Activated CD8-positive, alpha-beta memory T cell treated with anti-CD3 and anti-CD28 coated beads for 24 hours (primary cell): ENCODE measurements at regions not wholly inside any gene's neighbourhood (a gene's known extent, or its start where the extent isn't known, plus 50 kb on each side); places are given as distances from the start of the nearest gene placed in this dataset.

Experiments
- DNase-seq: peaks from one replicate; pipeline ENCODE4 v3.0.0-alpha.2; 2020

DNA sequence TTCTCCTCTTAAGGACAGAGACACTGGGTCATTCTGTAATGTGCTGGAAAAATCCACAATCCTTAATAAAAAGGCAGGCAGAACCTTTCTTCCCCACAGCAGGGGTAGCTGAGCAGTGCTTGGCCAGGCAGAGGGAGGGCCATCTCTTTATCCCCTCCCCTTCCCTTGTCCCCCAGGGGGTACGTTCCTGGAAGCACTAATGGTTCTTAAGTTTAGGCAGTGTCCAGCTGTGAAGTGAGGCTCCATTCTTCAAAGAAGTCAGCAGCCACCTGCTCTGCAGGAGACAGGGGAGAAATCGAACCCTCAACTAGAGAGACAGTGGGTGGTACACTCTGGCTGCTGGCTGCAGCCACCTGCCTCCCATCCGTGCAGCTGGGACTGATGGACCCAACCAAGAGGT is 533.9 kb upstream of the CDH11 start:
- no peak for DNase-seq

DNA sequence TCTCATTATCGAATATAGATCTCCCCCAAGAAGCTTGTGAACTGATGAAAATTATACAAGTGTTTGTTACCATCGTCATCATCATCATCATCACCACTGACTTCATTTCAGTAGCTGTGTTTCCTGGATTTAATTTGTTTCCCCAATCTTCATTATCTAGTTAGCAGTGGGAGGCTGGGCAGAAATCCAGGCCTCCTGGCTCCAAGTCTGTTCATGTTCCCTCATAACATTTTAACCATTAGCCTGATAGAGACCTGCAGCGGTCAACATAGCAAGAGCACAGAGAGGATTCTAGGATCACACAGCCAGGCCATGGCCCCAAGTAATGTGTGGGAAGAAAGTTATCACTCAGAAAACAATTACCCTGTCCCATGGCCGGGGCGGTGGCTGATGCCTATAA is 526.2 kb upstream of the CDH11 start:
- no peak for DNase-seq

DNA sequence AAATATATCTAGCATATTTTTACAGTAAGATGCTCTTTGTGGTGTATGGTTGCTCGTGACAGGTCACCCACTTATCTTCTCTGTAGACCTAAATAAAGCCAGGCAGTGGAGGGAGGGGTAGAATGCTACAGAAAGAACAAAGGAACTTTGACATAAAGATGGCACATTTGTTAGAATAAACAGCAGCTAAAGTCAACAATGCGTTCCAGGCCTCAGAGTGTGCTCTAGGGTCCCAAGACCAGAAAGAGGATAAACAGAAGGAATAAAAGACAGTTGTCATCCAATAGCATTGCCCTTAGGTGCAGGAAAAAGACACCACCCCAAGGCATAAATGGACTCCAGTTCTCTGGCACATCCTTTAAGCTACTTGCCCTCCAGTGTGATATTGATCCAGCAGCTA is 523.0 kb upstream of the CDH11 start:
- DNase-seq: no peak

DNA sequence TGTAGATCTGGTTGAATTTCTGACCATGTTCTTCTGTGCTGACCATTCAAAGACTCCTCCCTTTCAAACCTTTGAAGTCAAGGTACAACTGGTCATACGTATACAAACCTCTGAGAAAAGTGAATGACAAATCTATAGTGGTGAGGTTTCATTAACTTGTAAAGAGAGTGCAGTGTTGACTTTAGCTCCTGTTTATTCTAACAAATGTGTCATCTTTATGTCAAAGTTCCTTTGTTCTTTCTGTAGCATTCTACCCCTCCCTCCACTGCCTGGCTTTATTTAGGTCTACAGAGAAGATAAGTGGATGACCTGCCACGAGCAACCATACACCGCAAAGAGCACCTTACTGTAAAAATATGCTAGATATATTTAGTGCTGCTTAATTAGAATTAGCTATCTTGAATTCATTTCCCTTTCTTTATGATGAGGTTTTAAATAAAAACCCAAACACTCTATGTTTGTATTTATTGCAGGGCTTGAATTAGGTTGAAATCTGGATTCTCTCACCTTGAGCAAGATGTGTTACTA is 520.0 kb upstream of the CDH11 start:
- DNase-seq: no peak

DNA sequence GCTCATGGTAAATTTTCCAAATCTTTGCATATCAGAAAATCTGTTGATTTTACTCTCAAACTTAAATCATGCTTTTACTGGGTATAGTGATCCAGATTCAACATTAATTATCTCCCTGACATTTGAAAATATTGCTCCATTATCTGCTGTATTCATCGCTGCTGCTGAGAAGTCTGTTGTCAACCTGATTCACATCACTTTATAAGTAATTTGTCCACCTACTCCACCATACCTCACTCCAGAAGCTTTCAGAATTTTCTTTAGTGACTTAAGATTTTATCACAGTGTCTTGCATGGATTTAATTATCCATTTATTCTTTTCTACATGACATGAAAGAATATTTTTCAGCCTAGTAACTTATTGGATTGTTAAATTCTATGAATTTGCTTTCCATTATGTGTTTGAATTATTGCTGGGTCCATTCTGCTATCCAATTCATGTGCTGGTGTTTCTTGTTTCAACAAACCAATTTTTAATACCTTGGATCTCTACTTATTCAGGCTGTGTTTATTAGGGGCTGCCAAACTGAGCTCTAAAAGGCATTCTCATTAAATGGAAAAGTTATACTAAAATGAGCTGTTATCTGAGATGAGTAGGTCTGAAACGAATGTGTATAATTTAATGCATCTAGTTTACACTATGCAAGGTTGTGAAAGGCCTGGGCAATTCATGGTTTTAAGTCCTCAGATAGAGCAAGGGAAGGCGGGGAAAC is 519.3 kb upstream of the CDH11 start:
- DNase-seq: no peak

DNA sequence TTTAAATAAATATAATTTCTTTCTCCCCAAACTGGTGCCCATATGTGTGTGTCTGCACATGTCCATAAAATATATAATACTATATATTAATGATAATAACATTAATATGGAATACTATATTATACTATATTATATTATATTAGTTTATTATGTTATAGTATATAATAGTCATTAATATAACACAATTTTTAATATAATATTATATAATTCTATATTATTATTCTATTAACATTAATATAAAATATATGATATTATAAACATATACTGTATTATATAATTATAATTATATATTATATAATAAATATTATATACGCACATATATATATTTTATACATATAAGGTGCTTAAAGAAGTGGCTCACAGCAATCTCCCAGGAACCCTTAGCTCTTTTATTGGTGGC is 513.0 kb upstream of the CDH11 start:
- no peak for DNase-seq

DNA sequence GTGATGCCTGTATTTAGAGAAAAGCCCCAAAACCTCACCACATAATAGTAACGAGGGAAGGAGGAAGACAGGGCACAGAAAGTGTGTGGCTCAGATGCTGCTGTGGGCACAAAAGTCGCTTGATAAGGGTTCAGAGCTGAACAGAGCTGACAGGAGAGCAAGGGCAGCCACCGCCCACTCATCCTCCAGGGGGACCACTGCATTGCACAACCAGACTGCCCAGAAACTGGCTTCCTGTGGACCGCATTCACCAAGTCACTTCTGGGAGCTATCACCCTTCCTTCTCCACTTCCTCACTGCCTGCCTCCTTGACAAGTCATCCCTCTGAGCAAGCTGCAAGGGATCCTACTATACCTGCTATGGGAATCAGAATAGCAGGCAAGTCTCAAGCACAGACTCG is 512.4 kb upstream of the CDH11 start:
- DNase-seq: no peak

DNA sequence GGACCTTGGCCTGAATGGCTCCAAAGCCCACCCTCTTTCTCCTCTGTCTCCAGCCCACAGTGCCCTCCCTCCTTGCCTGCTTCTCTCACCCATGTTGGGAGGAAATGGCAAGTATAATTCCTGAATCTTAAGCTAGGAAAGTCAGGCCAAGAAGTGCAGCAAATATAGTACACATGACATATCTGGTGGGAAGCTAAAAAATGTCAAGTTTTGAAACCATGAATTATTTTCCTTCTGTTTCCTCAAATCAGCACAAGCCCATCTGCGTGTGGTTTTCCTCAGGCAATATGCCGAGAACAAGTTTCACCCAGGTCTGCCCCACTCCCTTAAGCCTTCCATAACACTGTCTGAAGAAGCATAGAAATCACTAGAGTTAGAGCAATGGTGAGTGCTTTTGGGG is 502.8 kb upstream of the CDH11 start:
- no peak for DNase-seq

DNA sequence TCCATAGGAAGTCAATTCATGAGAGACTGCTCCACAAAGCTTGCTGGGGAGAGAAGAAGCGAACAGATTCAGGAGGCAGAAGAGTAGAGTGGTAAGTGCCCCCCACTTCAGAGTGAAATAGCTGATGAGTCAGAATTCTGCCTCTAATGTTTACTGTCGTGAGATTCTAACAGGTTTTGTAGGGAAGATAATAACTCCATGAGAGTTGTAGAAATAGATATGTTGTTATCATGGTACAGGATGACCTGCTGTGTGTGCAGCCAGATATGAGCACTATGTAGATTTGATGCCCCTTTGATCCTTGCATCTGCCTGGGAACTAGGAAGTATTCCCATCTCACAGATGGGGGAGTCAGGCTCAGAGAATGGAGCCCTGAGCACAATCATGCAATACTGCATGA is 502.4 kb upstream of the CDH11 start:
- DNase-seq: no peak

DNA sequence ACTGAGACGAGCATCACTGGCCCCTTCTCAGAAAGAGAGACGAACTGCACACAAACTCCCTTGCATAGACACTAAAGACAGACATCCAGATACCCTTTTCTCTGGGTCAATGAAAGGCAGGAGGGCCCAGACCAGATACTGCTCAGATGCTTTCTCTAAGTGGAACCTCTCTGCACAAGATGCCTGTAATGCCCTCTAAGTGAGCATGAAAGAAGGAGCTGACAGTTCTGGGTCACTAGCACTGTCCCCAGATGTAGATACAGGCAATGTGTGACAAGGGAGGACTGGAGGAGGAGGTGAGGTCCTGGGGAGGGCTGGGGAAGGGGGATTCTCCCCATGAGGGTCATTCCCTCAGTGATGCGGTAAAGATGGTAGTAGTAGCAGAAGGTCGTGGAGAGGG is 501.0 kb upstream of the CDH11 start:
- DNase-seq: no peak

DNA sequence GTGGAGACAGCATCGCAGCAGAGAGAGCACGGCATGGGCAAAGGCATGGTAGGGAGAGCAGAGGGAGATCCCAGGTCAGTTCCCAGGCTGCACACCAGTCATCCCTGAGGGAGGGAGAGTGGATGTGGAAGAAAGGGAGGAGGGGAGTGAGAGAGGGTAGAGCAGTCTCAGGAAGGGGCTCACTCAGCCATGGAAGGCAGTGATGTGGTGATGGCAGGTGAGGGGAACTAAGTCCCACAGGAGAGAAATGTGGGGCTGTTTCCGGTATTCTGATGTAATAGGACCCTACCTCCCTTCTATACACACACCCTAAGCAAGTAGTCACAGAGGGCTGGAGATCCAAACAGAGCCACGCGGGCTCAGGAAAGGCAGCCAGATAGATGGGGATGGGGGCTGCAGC is 500.3 kb upstream of the CDH11 start:
- no peak for DNase-seq

DNA sequence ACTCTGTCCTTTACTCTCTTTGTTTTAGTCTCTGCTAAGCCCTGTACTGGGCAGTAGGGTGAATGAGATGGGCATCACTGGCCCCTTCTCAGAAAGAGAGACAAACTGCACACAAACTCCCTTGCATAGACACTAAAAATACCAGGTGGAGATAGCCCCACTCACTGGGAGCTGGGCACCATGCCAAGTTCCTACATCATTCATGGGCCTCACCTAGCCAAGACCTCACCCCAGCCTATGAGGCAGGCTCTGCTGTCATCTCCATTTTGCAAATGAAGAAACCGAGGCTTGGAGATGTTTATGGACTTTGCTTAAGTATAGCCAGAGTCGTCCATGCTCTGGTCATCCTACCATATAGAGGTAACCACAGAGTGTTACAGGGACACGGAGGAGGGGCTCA is 499.8 kb upstream of the CDH11 start:
- no peak for DNase-seq

DNA sequence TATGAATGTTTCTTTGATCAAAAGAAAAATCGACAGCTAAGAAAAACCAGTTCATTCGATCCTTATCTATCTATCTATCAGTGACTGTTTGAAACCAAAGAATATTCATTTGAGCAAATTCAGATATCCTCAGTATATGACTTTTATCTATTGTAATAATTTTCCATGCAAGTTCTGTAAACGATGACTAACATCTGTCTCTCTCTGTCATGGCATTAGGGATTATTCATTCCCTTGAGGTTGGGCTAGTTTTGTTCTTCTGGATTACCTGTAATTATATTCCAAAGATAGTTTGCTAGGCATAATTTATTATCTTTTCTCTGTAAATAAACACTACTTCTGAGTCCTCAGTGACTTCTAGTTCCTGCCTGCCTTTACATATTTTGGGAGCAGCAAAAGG is 497.7 kb upstream of the CDH11 start:
- no peak for DNase-seq

DNA sequence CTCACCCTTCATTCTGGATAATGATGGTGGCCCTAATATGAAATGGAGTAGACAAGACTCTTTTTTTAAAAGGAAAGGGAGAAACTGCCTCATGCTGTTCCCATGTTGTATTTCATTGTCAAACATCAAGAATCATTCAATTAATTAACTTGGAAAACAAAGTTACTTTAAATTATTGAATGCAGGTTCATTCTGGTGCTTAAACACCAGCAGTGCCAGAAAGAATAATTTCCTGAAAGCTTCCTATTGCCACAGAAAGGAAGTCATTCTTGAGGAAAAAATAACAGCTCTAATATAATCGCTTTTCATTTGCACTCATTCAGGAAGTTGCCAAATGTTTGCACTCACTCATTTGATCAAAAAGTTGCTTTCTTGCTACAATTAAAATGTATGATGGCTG is 497.1 kb upstream of the CDH11 start:
- DNase-seq: no peak

DNA sequence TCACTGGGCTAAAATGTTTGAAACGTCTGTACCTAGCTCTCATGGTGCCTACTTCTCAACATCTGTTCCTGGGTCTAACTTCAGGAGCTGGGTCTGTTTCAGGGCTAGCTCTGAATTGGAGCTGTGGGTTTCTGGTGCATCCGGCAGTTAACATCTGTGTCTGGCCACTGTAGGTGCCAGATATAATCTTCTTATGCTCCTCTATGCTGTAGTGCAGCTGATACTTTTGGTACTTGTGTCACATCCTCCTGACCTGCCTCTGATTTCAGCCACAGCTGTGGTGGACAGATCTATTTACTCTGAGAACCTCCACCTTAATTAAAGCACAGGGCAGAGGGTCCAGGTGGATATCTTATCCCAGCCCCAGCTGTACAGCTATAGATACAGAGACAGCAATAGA is 496.5 kb upstream of the CDH11 start:
- no peak for DNase-seq

DNA sequence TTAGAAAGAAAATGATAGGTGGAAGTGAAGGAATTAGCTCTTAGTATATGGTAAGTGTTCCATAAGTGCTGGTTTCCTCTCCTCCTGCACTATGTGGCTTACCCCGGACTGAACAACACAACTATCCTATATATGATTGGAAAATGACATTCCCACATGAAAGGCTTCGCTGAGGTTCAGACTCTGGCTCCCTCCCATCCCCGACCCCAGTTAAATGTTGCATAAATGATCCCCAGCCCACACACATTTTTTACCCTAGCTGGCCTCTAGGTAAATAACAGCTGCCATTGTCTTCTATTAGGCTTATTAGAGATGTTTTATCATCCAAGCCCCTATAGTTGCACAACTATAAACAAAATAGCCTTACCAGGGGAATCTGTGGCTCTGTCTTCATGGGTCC is 495.6 kb upstream of the CDH11 start:
- DNase-seq: no peak

DNA sequence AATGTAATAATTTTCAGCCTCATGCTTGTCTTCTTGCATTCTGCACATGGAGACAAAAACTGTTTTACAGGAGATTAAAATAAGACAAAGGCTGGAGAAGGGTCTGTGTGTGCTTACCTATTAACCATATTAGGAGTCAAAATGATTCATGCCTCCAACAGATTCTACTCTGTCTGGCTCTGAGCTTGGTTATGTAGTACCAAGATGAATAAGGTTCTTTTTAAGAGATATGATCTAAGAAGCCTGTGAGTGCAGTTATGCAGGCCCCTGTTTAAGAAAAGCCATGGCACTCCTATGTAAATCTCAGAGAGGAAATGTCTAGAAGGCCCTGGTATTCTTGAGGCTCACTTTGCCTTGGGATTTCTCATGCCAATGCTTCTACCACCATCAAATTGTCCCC is 486.6 kb upstream of the CDH11 start:
- no peak for DNase-seq

DNA sequence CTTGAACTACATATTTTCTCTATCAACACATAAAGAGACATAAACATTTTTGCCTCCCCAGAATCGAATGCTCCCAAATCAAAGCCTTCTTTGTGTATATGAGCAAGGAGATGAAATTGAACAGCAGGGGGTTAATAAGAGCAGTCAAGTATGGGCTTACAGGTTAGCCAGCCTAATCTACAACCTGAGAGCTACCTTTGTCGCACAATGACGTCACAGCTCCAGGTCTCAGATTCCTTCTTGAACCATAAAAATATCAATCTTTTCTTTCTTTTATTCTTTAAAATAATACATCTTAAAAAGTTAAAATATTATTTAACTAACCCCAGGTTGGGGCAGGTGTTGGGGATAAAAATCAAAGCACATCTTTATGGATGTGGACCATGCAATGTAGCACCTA is 482.9 kb upstream of the CDH11 start:
- DNase-seq: no peak

DNA sequence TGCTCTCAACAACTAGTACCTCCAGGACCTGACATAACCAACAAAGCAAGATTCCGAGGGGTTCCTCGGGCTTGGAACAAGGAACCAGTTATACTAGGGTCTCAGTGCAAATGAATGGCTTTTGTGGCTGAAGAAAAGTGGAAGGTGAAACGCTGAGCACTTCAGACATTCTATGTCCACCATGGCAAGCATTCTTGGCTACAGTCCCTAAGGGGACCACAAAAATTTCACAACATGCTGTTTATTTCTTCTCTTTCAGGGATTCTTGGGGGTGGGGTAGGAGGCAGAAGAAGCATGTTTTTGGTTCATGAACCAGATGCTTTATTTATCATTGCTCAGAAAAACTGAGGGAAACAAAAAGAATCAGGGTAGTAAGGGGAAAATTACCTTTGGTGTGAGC is 479.9 kb upstream of the CDH11 start:
- DNase-seq: no peak

DNA sequence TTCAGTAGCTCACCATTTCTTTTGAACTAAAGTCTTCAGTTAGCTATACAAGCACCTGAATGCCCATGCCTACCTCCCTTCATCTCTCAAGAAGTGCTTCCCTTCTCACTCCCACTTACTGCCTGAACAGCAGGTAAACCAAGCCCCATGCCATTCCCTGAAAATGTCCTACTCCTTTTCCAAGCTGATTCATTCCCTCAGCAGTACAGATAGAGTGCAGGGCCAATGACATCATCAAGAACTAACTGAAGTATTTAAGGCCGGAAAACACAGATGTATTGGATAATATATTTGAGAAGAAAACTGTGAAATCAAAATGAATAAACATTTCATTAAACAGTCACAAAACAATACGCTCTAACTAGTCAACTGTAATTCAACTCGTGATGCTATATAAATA is 478.8 kb upstream of the CDH11 start:
- DNase-seq: no peak

DNA sequence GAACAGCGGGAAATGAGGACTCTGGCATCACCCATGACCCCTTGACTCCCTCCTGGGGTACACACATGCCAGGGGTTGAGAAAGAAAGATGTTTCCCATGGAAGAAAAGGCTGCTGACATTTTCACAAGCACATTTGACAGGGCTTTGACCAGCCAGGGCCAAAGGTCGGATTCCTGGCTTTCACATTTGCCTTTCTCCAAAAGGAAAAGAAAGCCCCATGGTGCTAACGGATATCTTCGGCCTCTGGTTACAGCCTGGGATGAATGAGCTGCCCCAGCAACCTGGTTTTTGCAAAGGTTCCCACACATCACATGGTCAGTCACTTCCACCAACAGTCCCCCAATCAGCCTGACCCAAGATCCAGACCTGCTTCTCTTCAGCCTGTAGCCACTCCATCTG is 478.2 kb upstream of the CDH11 start:
- DNase-seq: no peak

DNA sequence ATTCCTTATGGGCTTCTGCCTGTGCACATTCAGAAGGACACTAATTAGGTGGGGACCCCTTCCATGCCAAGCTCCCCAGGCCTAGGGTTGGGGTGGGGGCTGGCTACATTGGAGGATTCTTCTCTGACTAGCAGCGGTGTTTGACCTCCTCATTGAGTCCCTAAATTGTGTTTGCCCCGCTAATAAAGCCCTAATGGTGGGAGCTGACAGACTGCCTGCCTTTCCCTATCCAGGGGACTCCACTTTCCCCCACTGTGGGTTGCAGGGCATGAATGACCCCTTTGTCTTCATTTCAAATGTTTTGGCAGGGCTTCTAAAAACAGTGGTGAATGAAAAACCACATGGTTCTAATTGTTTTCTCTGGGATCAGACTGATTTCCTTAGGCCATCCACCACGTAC is 476.8 kb upstream of the CDH11 start:
- DNase-seq: no peak

DNA sequence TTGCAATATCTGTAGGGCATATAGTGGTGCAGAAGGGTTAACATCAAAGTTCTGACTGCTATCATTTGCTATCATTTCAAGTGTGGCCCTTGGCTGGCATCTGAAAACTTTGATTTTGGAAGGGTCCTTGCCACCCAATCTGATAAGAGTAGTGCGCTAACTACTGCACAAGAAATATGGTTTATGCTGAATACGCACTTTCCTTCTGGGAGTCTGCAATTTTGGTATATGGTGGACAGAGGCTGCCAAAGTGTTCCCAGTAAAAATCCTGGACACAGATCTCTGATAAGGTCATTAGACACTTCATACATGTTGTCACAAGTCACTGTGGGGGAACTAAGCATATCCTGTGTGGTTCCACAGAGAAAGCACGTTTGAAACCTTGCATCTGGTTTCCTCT is 461.6 kb upstream of the CDH11 start:
- DNase-seq: no peak

DNA sequence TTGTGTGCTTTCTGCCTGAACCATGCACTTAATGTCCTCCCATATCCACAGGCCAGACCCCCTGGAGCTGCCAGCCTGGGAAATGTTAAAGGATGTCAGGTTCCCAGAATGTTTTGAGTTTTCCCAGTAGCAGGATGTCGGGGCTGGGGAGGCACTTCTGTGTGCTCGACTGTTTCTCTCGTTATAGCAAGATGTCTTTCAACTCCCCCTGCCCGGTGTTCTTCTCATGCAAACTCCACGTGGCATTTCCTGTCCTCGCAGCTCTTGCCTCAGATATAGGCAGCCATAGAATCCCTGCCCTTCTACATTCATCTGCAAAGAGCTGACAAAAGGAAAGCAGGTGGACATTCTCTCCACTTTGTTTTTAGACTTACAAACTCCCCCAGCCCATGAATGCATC is 457.2 kb upstream of the CDH11 start:
- DNase-seq: no peak

DNA sequence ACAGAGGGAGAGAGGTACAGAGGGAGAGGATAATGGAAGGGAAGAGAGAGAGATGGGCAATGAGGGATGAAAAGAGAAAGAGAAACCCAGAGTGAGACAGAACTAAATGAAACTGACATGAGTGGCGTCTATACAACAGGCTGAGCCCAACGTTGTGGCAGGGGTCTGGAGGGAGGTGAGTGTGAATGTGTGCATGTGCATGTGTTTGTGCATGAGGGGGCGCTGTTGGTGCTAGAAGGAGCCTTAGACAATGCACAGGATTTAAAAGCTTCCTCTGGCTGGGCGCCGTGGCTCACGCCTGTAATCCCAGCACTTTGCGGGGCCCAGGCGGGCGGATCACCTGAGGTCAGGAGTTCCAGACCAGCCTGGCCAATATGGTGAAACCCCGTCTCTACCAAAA is 454.8 kb upstream of the CDH11 start:
- DNase-seq: no peak

DNA sequence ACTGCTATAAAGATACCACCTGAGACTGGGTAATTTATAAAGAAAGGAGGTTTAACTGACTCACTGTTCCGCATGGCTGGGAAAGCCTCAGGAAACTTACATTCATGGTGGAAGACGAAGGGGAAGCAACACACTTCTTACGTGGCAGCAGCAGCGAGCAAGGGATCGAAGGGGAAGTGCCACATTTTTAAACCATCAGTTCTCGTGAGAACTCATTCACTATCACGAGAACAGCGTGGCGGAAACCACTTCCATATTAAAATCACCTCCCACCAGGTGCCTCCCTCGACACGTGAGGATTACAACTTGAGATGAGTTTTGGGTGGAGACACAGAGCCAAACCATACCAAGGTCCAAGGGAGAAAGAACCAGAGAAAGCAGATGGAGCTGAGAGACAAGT is 454.3 kb upstream of the CDH11 start:
- no peak for DNase-seq
